Esophagus squamous epithelium (tissue), 4 donors: ENCODE measurements at regions not wholly inside any gene's neighbourhood (a gene's known extent, or its start where the extent isn't known, plus 50 kb on each side); places are given as distances from the start of the nearest gene placed in this dataset.

Source experiments
- CTCF ChIP-seq, 6 experiments: fragments of 450-650 bp in 4 of 6; fragments of 200-600 bp in 2 of 6; sonication (generic) in 2 of 6; IDR thresholded peaks; one replicate each; pipeline ENCODE4 v1.5.1; 2016 to 2019; ENCODE audit warnings: antibody characterized with exemption in 6 of 6, mild to moderate bottlenecking in 4 of 6, moderate library complexity in 4 of 6
- POLR2A ChIP-seq, 4 donors: fragments of 450-650 bp; IDR thresholded peaks; one replicate each; pipeline ENCODE4 v1.6.1; 2017; ENCODE audit warnings: antibody characterized with exemption in 4 of 4, mild to moderate bottlenecking in 4 of 4, moderate library complexity in 3 of 4

DNA sequence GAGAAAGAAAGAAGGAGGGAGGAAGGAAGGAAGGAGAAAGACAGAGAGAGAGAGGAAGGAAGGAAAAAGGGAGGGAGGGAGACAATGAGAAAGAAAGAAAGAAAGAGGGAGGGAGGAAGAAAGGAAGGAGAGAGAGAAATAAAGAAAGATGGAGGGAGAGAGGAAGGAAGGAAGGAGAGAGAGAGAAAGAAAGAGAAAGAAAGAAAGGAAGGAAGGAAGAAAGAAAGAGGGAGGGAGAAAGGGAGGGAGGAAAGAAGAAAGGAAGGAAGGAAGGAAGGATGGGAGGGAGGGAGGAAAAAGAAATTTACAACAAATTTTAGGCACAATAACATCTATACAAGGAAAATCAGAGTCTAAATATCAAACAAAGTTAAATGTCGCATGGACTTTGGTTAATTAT lies 332.6 kb upstream of the KLF6 start:
- TF ChIP-seq CTCF (IDR thresholded peaks at IDR 0.05): no peak
- no peak for TF ChIP-seq POLR2A (IDR thresholded peaks at IDR 0.05)
